ENCODE measurements at regions not wholly inside any gene's neighbourhood (a gene's known extent, or its start where the extent isn't known, plus 50 kb on each side); places are given as distances from the start of the nearest gene placed in this dataset.
"Not testable (repeated sequence)": the region's sequence is repeated elsewhere in the genome, so short reads cannot be mapped to it uniquely, and the experiment has no call there.

GRCh38 chr3:151593928-151594327 lies 133.1 kb upstream of the IGSF10 start:
- DNase-seq, result no peak

- DNase-seq, result no peak
Measured at GRCh38 chr3:151592287-151592686, 131.4 kb upstream of the IGSF10 start.

GRCh38 chr3:151591441-151591840 lies 130.6 kb upstream of the IGSF10 start:
- no peak for DNase-seq

GRCh38 chr3:151589311-151589710 lies 128.4 kb upstream of the IGSF10 start:
- no peak for DNase-seq

- DNase-seq, result not testable (repeated sequence)
Measured at GRCh38 chr3:151587659-151588058, 126.8 kb upstream of the IGSF10 start.

GRCh38 chr3:151584566-151584965 lies 123.7 kb upstream of the IGSF10 start:
- DNase-seq, result no peak

- no peak for DNase-seq
Measured at GRCh38 chr3:151581035-151581434, 120.2 kb upstream of the IGSF10 start.

- no peak for DNase-seq
Measured at GRCh38 chr3:151580591-151580990, 119.7 kb upstream of the IGSF10 start.

GRCh38 chr3:151579571-151580270 lies 118.9 kb upstream of the IGSF10 start:
- DNase-seq, result no peak

GRCh38 chr3:151578495-151578894 lies 117.6 kb upstream of the IGSF10 start:
- DNase-seq, result no peak

GRCh38 chr3:151576511-151577137 lies 115.8 kb upstream of the IGSF10 start:
- DNase-seq, result no peak

GRCh38 chr3:151568184-151568583 lies 107.3 kb upstream of the IGSF10 start:
- DNase-seq, result no peak

- DNase-seq, result no peak
Measured at GRCh38 chr3:151567477-151567876, 106.6 kb upstream of the IGSF10 start.

- no peak for DNase-seq
Measured at GRCh38 chr3:151564261-151564660, 103.4 kb upstream of the IGSF10 start.

GRCh38 chr3:151563305-151563704 lies 102.4 kb upstream of the IGSF10 start:
- DNase-seq, result no peak

- no peak for DNase-seq
Measured at GRCh38 chr3:151562891-151563290, 102.0 kb upstream of the IGSF10 start.

GRCh38 chr3:151561878-151562277 lies 101.0 kb upstream of the IGSF10 start:
- DNase-seq, result no peak

GRCh38 chr3:151560738-151561137 lies 99.9 kb upstream of the IGSF10 start:
- DNase-seq, result no peak

- DNase-seq, result no peak
Measured at GRCh38 chr3:151559736-151560135, 98.9 kb upstream of the IGSF10 start.

GRCh38 chr3:151558661-151559060 lies 97.8 kb upstream of the IGSF10 start:
- DNase-seq, result no peak

- no peak for DNase-seq
Measured at GRCh38 chr3:151557068-151557840, 96.4 kb upstream of the IGSF10 start.

GRCh38 chr3:151556596-151556995 lies 95.7 kb upstream of the IGSF10 start:
- DNase-seq, result no peak

- DNase-seq, result no peak
Measured at GRCh38 chr3:151555523-151555922, 94.7 kb upstream of the IGSF10 start.

- DNase-seq, result no peak
Measured at GRCh38 chr3:151553888-151554287, 93.0 kb upstream of the IGSF10 start.

Data from NCI-H2171 treated with DMSO at 0.1 percent for 48 hours (cell line).